H1 (cell line): ENCODE measurements at regions not wholly inside any gene's neighbourhood (a gene's known extent, or its start where the extent isn't known, plus 50 kb on each side); places are given as distances from the start of the nearest gene placed in this dataset.

ENCODE experiments used
- CTCF ChIA-PET: fragments of 300-600 bp; sonication (Branson Sonifier 250); formaldehyde crosslinking; loops from one replicate; lab custom pipeline; 2021; ENCODE audit not compliant: partially characterized antibody; lab: Charles Lee
- POLR2A ChIA-PET: fragments of 300-600 bp; sonication (Branson Sonifier 250); formaldehyde crosslinking; loops from one replicate; lab custom pipeline; 2021; ENCODE audit warnings: inconsistent platforms; ENCODE audit not compliant: partially characterized antibody; lab: Charles Lee
- DNase-seq, 2 experiments: peaks; one replicate each; pipeline versions ENCODE4 v3.0.0 to v3.0.0-alpha.2; 2010 to 2022; ENCODE audit warnings: low spot score in 2 of 2, low read depth in 1 of 2, mixed read lengths in 1 of 2
- FAIRE-seq: peaks from 2 replicates; lab custom pipeline; 2011; peaks lifted over from hg19 to GRCh38; lab: Jason Lieb, UNC
- H2AFZ ChIP-seq: 2 replicates; pipeline ENCODE4 v1.8.1; 2012; ENCODE audit warnings: low read length, inconsistent platforms
- H2AK5ac ChIP-seq: 2 replicates; pipeline ENCODE4 v1.6.1; 2013; ENCODE audit warnings: low read depth, low read length
- H2BK120ac ChIP-seq: replicated peaks from 2 replicates; pipeline ENCODE3; 2013; ENCODE audit warnings: low read depth, low read length, inconsistent platforms
- H2BK12ac ChIP-seq: 2 replicates; pipeline ENCODE4 v1.6.1; 2013; ENCODE audit warnings: low read depth, low read length
- H2BK15ac ChIP-seq: 2 replicates; pipeline ENCODE4 v1.6.1; 2013; ENCODE audit warnings: low read length
- H2BK20ac ChIP-seq: 2 replicates; pipeline ENCODE4 v1.6.1; 2013; ENCODE audit warnings: low read length
- H2BK5ac ChIP-seq: 2 replicates; pipeline ENCODE4 v1.6.1; 2013; ENCODE audit warnings: low read depth, low read length
- H3K14ac ChIP-seq: 2 replicates; pipeline ENCODE4 v1.6.1; 2013; ENCODE audit warnings: inconsistent platforms; ENCODE audit not compliant: insufficient read length
- H3K18ac ChIP-seq: 2 replicates; pipeline ENCODE4 v1.6.1; 2013; ENCODE audit warnings: low read length; ENCODE audit errors: extremely low read depth
- H3K23ac ChIP-seq: 2 replicates; pipeline ENCODE4 v1.6.1; 2013; ENCODE audit warnings: inconsistent platforms; ENCODE audit not compliant: insufficient read length
- H3K23me2 ChIP-seq: 2 replicates; pipeline ENCODE4 v1.6.1; 2013; ENCODE audit warnings: low read depth, low read length
- H3K27ac ChIP-seq: 2 replicates; pipeline ENCODE4 v1.6.1; 2011; ENCODE audit warnings: low read depth, low read length, inconsistent platforms
- H3K27me3 ChIP-seq, 4 experiments: replicated peaks in 1 of 4; 1 replicate in 1 of 4; 2 replicates in 3 of 4; pipeline versions ENCODE4 v1.6.1 to v1.8.1; 2011 to 2013; ENCODE audit warnings: low read length in 3 of 4, mild to moderate bottlenecking in 3 of 4, inconsistent platforms in 2 of 4, mixed read lengths in 2 of 4, moderate library complexity in 1 of 4; ENCODE audit not compliant: control insufficient read depth in 3 of 4, insufficient read depth in 3 of 4; ENCODE audit errors: extremely low read depth in 1 of 4
- H3K36me3 ChIP-seq, 4 experiments: 2 replicates each; pipeline versions ENCODE4 v1.6.1 to v1.8.1; 2011 to 2013; ENCODE audit warnings: mild to moderate bottlenecking in 4 of 4, low read length in 3 of 4, moderate library complexity in 2 of 4, control low read depth in 1 of 4, inconsistent platforms in 1 of 4; ENCODE audit not compliant: insufficient read depth in 4 of 4, control insufficient read depth in 2 of 4
- H3K4ac ChIP-seq: replicated peaks from 2 replicates; pipeline ENCODE3; 2013; ENCODE audit warnings: low read length, low read depth, mixed read lengths, inconsistent platforms; ENCODE audit not compliant: insufficient read length
- H3K4me1 ChIP-seq, 4 experiments: replicated peaks in 1 of 4; 1 replicate in 1 of 4; 2 replicates in 3 of 4; pipeline versions ENCODE4 v1.6.1 to v1.8.1; 2011 to 2013; ENCODE audit warnings: low read length in 3 of 4, inconsistent platforms in 2 of 4, mixed read lengths in 1 of 4; ENCODE audit not compliant: insufficient read depth in 4 of 4, control insufficient read depth in 3 of 4
- H3K4me2 ChIP-seq, 2 experiments: 2 replicates each; pipeline versions ENCODE4 v1.6.1 to v1.8.1; 2011 to 2013; ENCODE audit warnings: low read depth in 2 of 2, low read length in 2 of 2, control low read depth in 1 of 2, inconsistent platforms in 1 of 2, mild to moderate bottlenecking in 1 of 2; ENCODE audit not compliant: insufficient read depth in 1 of 2
- H3K4me3 ChIP-seq, 4 experiments: fragments of 200-600, 300-600 bp in 1 of 4; sonication (generic), shearing (Covaris generic), sonication (Bioruptor Twin) in 1 of 4; 2 replicates each; pipeline versions ENCODE4 v1.5.1 to v1.8.1; 2011 to 2016; ENCODE audit warnings: low read length in 4 of 4, low read depth in 3 of 4, control low read depth in 2 of 4, inconsistent platforms in 2 of 4, mild to moderate bottlenecking in 2 of 4, mixed read lengths in 1 of 4, moderate library complexity in 1 of 4; ENCODE audit not compliant: insufficient read depth in 2 of 4; ENCODE audit errors: extremely low read depth in 1 of 4
- H3K56ac ChIP-seq: replicated peaks from 2 replicates; pipeline ENCODE3; 2013; ENCODE audit warnings: low read depth, mild to moderate bottlenecking, mixed read lengths, low read length, inconsistent platforms; ENCODE audit not compliant: insufficient read length
- H3K79me1 ChIP-seq: 2 replicates; pipeline ENCODE4 v1.6.1; 2013; ENCODE audit warnings: low read depth, low read length, control low read depth
- H3K79me2 ChIP-seq, 2 experiments: 2 replicates each; pipeline versions ENCODE4 v1.6.1 to v1.8.1; 2012 to 2013; ENCODE audit warnings: low read length in 2 of 2, mild to moderate bottlenecking in 2 of 2, inconsistent platforms in 1 of 2; ENCODE audit not compliant: insufficient read depth in 2 of 2, control insufficient read depth in 1 of 2
- H3K9ac ChIP-seq, 4 experiments: replicated peaks in 1 of 4; 1 replicate in 1 of 4; 2 replicates in 3 of 4; pipeline versions ENCODE4 v1.6.1 to v1.8.1; 2011 to 2013; ENCODE audit warnings: low read depth in 3 of 4, low read length in 3 of 4, control low read depth in 2 of 4, mild to moderate bottlenecking in 2 of 4, moderate library complexity in 2 of 4, inconsistent platforms in 1 of 4; ENCODE audit errors: extremely low read depth in 1 of 4
- H3K9me3 ChIP-seq, 2 experiments: 2 replicates each; pipeline versions ENCODE4 v1.6.1 to v1.8.1; 2012 to 2013; ENCODE audit warnings: mild to moderate bottlenecking in 2 of 2, moderate library complexity in 2 of 2, control low read depth in 1 of 2, inconsistent platforms in 1 of 2, low read depth in 1 of 2, low read length in 1 of 2, mixed read lengths in 1 of 2; ENCODE audit not compliant: insufficient read depth in 2 of 2
- H4K20me1 ChIP-seq, 2 experiments: replicated peaks in 1 of 2; 2 replicates each; pipeline versions ENCODE3 to v1.8.1; 2011 to 2013; ENCODE audit warnings: inconsistent platforms in 2 of 2, low read length in 2 of 2, mild to moderate bottlenecking in 1 of 2; ENCODE audit not compliant: insufficient read depth in 2 of 2, control insufficient read depth in 1 of 2
- H4K5ac ChIP-seq: 2 replicates; pipeline ENCODE4 v1.6.1; 2013; ENCODE audit warnings: low read length, low read depth, mixed read lengths, inconsistent platforms; ENCODE audit not compliant: insufficient read length
- H4K8ac ChIP-seq: 2 replicates; pipeline ENCODE4 v1.8.0; 2013; ENCODE audit warnings: mild to moderate bottlenecking, moderate library complexity, low read length, inconsistent platforms; ENCODE audit not compliant: insufficient read depth; ENCODE audit errors: extremely low read depth
- H4K91ac ChIP-seq: replicated peaks from 2 replicates; pipeline ENCODE3; 2013; ENCODE audit warnings: low read length, mixed read lengths, inconsistent platforms; ENCODE audit not compliant: insufficient read length
- HDAC2 ChIP-seq, 2 experiments: fragments of 300-600 bp in 1 of 2; sonication (generic) in 1 of 2; IDR thresholded peaks; 2 replicates each; pipeline ENCODE4 v1.6.1; 2011 to 2012; ENCODE audit warnings: low read depth in 2 of 2, low read length in 2 of 2, mild to moderate bottlenecking in 2 of 2, moderate library complexity in 2 of 2, borderline replicate concordance in 1 of 2, inconsistent platforms in 1 of 2
- WGBS, 2 experiments: shearing (Covaris generic) in 1 of 2; methylation state at CpG; one replicate each; pipeline versions ENCODE4 v1.1.6 to v1.1.7; 2013 to 2015; ENCODE audit warnings: low lambda C conversion rate in 2 of 2, mixed read lengths in 2 of 2, inconsistent platforms in 1 of 2, low coverage in 1 of 2, missing lambda C conversion rate in 1 of 2; ENCODE audit not compliant: insufficient replicate concordance in 2 of 2, insufficient coverage in 1 of 2, insufficient read length in 1 of 2; ENCODE audit errors: extremely low coverage in 1 of 2, missing lambda C conversion rate in 1 of 2; 5-methylcytosine and 5-hydroxymethylcytosine counted together

- H4K5ac ChIP-seq: no peak overlapping the region
- H3K4ac ChIP-seq: no peak overlapping the region
- H3K18ac ChIP-seq: no peak overlapping the region
- no peak overlapping the region for H4K91ac ChIP-seq
- H2BK15ac ChIP-seq: no peak overlapping the region
- no peaks in the 10 kb centered on the region for H3K9me3 ChIP-seq
- no peak overlapping the region for H2AK5ac ChIP-seq
- no peak overlapping the region for H3K23ac ChIP-seq
- H4K20me1 ChIP-seq: no peaks in the 10 kb centered on the region
- no peaks in the 10 kb centered on the region for H3K79me1 ChIP-seq
- no peak overlapping the region for H2BK12ac ChIP-seq
- FAIRE-seq: no peak
- TF ChIP-seq HDAC2 (IDR thresholded peaks at IDR 0.05; ENCODE audit: borderline replicate concordance in 1 of 2, low read depth in 2 of 2, low read length in 2 of 2): no peak
- TF ChIP-seq, all 59 proteins: peak for 0
- Histone ChIP-seq H3K9ac (no peak overlapping the region), H3K79me2 (no peaks in the 10 kb centered on the region), H3K4me3 (no peak overlapping the region), H3K27ac (no peak overlapping the region), H3K36me3 (no peaks in the 10 kb centered on the region), H2AFZ (no peak overlapping the region), H2BK20ac (no peak overlapping the region), H3K23me2 (peaks cover 3% of the 10 kb centered on the region; the same call in 1 of the 2 replicates), H2BK120ac (no peak overlapping the region), H3K14ac (no peak overlapping the region), H4K8ac (no peak overlapping the region), H3K56ac (no peak overlapping the region), H3K27me3 (no peaks in the 10 kb centered on the region), H3K4me1 (no peaks in the 10 kb centered on the region), H3K4me2 (no peak overlapping the region), H2BK5ac (no peak overlapping the region)
- no peak for DNase-seq
- 88% methylated on average over 12 of the region's 14 CpGs; no CpG with 5 or more reads in 1 of the 2 experiments for WGBS, 2 experiments
- POLR2A ChIA-PET: no interaction called here
- CTCF ChIA-PET: interaction anchor here (0.6 to 1.3 kb wide), 6 partner anchors 9 to 129 kb away, joined by 3 read pairs; no protein-coding TSS in a partner anchor
Measured at GRCh38 chr20:50378170-50379000, 131.8 kb upstream of the PTPN1 start.
